CD4-positive, alpha-beta T cell (primary cell): ENCODE measurements at regions not wholly inside any gene's neighbourhood (a gene's known extent, or its start where the extent isn't known, plus 50 kb on each side); places are given as distances from the start of the nearest gene placed in this dataset.
A peak's percentile ranks its signal among the peaks of the same experiment; 100 is the strongest.

Experiments used
- ATAC-seq: fragments of 200-7000 bp; cut with Tn5 transposase; one replicate; pipeline ENCODE4 v1.10.0; 2022; ENCODE audit warnings: mild to moderate bottlenecking; ENCODE audit not compliant: poor library complexity
- CTCF ChIA-PET: fragments of 350-600 bp; sonication (Branson Sonifier 250); formaldehyde crosslinking; loops from one replicate; lab custom pipeline; 2021; ENCODE audit warnings: antibody characterized with exemption, inconsistent platforms; lab: Charles Lee
- POLR2A ChIA-PET: fragments of 350-600 bp; sonication (Branson Sonifier 250); formaldehyde crosslinking; loops from one replicate; lab custom pipeline; 2021; ENCODE audit warnings: antibody characterized with exemption, inconsistent platforms; lab: Charles Lee
- DNase-seq, 14 experiments: peaks; one replicate each; pipeline ENCODE4 v3.0.0-alpha.2; 2013 to 2020; ENCODE audit warnings: mixed read lengths in 2 of 14
- H3K27ac ChIP-seq, 2 donors: one replicate each; pipeline versions ENCODE4 v1.5.1 to v1.7.0; 2013; ENCODE audit warnings: low read length in 2 of 2, low read depth in 1 of 2, mild to moderate bottlenecking in 1 of 2
- H3K27me3 ChIP-seq, 2 experiments: 1 replicate in 1 of 2; 2 replicates in 1 of 2; pipeline versions ENCODE4 v1.6.1 to v1.7.0; 2013; ENCODE audit warnings: low read length in 2 of 2, control low read depth in 1 of 2, mild to moderate bottlenecking in 1 of 2, moderate library complexity in 1 of 2; ENCODE audit not compliant: insufficient read depth in 2 of 2, control insufficient read depth in 1 of 2
- H3K36me3 ChIP-seq: one replicate; pipeline ENCODE4 v1.6.1; 2013; ENCODE audit warnings: low read length, control low read depth; ENCODE audit not compliant: insufficient read depth
- H3K4me1 ChIP-seq: one replicate; pipeline ENCODE4 v1.6.1; 2013; ENCODE audit warnings: low read length, control low read depth; ENCODE audit not compliant: insufficient read depth
- H3K4me3 ChIP-seq: one replicate; pipeline ENCODE4 v1.5.1; 2013; ENCODE audit warnings: mild to moderate bottlenecking, low read length, moderate library complexity
- H3K9me3 ChIP-seq, 2 experiments: 1 replicate in 1 of 2; 2 replicates in 1 of 2; pipeline versions ENCODE4 v1.6.1 to v1.7.0; 2013; ENCODE audit warnings: low read length in 2 of 2, mild to moderate bottlenecking in 2 of 2, control low read depth in 1 of 2, moderate library complexity in 1 of 2; ENCODE audit not compliant: control insufficient read depth in 1 of 2, insufficient read depth in 1 of 2
- H3K27ac Mint-ChIP-seq: one replicate; pipeline ENCODE4 v1.8.0; 2020; ENCODE audit warnings: mixed read lengths
- H3K27me3 Mint-ChIP-seq: one replicate; pipeline ENCODE4 v1.8.0; 2021; ENCODE audit warnings: mixed read lengths
- H3K36me3 Mint-ChIP-seq: one replicate; pipeline ENCODE4 v1.8.0; 2021; ENCODE audit warnings: low read depth, mixed read lengths
- H3K4me1 Mint-ChIP-seq: one replicate; pipeline ENCODE4 v1.8.0; 2021; ENCODE audit warnings: low read depth, mixed read lengths
- H3K4me3 Mint-ChIP-seq: one replicate; pipeline ENCODE4 v1.8.0; 2020; ENCODE audit warnings: mild to moderate bottlenecking, mixed read lengths
- H3K9me3 Mint-ChIP-seq: one replicate; pipeline ENCODE4 v1.8.0; 2020; ENCODE audit warnings: mixed read lengths
- intact Hi-C, 2 experiments: fragments of 100-400 bp; cut with DNase I in 1 of 2; cut with micrococcal nuclease in 1 of 2; formaldehyde crosslinking; loops; one replicate each; pipeline versions ENCODE4 v1.15.1 to v1.9.0; 2023 to 2025; cut with DNase I, micrococcal nuclease
- TF ChIP-seq, protein P1 (sequence below): fragments of 200-600 bp; IDR thresholded peaks from one replicate; pipeline ENCODE4 v1.8.0; 2022; ENCODE audit warnings: antibody characterized with exemption, mild to moderate bottlenecking

DNA sequence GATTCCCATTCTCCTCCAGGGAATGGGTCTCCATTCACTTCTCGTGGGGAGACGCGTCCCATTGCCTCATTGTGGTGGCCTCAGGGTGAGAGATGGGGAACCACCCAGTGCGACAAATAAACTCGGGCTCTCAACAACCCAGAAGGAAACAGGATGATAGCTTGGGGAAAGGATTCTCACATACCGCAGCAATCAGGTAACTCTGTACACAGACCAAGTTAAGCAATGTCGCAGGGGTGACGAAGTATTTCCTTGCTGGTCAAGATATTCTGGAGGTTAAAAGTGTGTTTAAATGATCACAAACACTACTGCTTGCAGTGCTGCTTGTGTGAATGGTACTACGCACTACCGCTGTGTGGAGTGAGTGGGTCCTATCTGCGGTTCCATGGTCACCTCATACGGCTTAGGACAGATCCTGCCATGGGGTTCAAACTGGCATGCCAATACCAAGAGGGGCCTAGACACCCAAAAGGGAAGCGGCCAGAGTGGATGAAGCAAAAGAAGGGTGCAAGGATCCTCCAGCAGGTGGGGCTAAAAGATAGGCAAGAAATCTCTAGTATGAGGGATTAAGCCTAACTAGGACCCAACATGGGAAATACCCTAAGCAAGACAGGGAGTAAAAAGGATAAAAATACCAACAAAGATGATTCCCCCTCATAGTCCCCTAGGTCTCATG, 143.8 kb upstream of the TMEM106B start:
- Histone ChIP-seq H3K27me3 (no peaks in the 10 kb centered on the region), H3K4me1 (no peaks in the 10 kb centered on the region), H3K27ac (no peak overlapping the region), H3K36me3 (no peaks in the 10 kb centered on the region), H3K9me3 (no peaks in the 10 kb centered on the region), H3K4me3 (no peak overlapping the region)
- H3K27ac Mint-ChIP-seq: no peak overlapping the region
- no peaks in the 10 kb centered on the region for H3K36me3 Mint-ChIP-seq
- CTCF ChIA-PET: interaction anchor here (1.5 kb wide), 1 partner anchor 255 kb away, joined by 7 read pairs; no protein-coding TSS in a partner anchor
- H3K4me1 Mint-ChIP-seq: no peaks in the 10 kb centered on the region
- POLR2A ChIA-PET: no interaction called here
- DNase-seq (peak; percentile 23 to 79 (median 46)), ATAC-seq (peak; percentile 64)
- TF ChIP-seq, protein P1, sequence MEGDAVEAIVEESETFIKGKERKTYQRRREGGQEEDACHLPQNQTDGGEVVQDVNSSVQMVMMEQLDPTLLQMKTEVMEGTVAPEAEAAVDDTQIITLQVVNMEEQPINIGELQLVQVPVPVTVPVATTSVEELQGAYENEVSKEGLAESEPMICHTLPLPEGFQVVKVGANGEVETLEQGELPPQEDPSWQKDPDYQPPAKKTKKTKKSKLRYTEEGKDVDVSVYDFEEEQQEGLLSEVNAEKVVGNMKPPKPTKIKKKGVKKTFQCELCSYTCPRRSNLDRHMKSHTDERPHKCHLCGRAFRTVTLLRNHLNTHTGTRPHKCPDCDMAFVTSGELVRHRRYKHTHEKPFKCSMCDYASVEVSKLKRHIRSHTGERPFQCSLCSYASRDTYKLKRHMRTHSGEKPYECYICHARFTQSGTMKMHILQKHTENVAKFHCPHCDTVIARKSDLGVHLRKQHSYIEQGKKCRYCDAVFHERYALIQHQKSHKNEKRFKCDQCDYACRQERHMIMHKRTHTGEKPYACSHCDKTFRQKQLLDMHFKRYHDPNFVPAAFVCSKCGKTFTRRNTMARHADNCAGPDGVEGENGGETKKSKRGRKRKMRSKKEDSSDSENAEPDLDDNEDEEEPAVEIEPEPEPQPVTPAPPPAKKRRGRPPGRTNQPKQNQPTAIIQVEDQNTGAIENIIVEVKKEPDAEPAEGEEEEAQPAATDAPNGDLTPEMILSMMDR: peak; percentile 79
- H3K9me3 Mint-ChIP-seq: no peaks in the 10 kb centered on the region
- intact Hi-C loops: loop anchor here (1.0 to 5.0 kb wide), 5 partner anchors 145 to 424 kb away; partner anchors contain the start of gene TMEM106B (in 1 of the 2)
- no peak overlapping the region for H3K4me3 Mint-ChIP-seq
- no peaks in the 10 kb centered on the region for H3K27me3 Mint-ChIP-seq

DNA sequence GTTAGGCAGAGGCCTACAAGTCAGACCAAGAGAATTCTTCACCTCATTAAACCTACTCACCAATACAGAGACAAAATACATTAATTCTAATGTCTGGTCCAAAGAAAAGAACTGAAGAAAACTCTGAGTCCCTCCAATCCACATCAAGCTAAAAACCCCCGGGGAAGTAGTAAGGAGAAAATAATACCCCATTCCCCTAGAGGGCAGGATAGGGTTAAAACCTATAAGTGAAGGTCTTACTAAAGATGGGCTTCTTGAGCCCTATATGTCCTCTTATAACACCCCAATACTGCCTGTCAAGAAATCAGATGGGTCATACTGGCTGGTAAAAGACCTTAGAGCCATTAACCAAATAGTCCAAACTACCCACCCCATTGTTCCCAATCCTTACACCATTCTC, 141.3 kb upstream of the TMEM106B start:
- Histone ChIP-seq H3K4me1 (no peaks in the 10 kb centered on the region), H3K9me3 (peaks cover 0 to 5% of the 10 kb centered on the region in 2 experiments), H3K36me3 (no peaks in the 10 kb centered on the region), H3K4me3 (no peak overlapping the region), H3K27me3 (no peaks in the 10 kb centered on the region), H3K27ac (no peak overlapping the region)
- Mint-ChIP-seq H3K27me3 (no peaks in the 10 kb centered on the region), H3K9me3 (peaks cover 2% of the 10 kb centered on the region), H3K36me3 (no peaks in the 10 kb centered on the region), H3K27ac (no peak overlapping the region), H3K4me1 (no peaks in the 10 kb centered on the region), H3K4me3 (no peak overlapping the region)
- CTCF ChIA-PET: no interaction called here
- POLR2A ChIA-PET: no interaction called here
- TF ChIP-seq, protein P1: no peak
- intact Hi-C loops: loop anchor here in 1 of 2 experiments (5.0 kb wide), 1 partner anchor 143 kb away; the partner anchor contains the start of gene TMEM106B
- ATAC-seq (no peak), DNase-seq (no peak)

DNA sequence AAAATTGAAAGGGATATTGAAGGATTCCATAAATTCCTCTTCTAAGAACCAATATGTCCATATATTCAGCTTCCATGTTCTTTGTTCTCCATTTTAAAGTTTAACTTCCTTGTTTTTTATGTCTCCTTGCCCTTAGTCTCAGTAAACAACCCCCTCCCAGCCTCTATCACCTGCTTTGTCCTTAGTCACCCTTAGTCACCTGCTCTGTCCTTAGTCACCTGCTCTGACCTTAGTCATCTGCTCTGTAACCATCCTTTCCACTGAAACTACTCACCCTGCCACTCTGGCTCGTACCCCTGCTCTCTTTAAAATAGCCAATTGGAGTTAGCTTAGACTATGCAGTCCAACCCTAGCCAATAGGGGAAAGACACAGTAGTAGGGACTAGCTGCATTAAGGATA, 136.2 kb upstream of the TMEM106B start:
- ATAC-seq: no peak
- no peaks in the 10 kb centered on the region for H3K36me3 Mint-ChIP-seq
- no peaks in the 10 kb centered on the region for H3K4me1 Mint-ChIP-seq
- Histone ChIP-seq H3K36me3 (no peaks in the 10 kb centered on the region), H3K4me3 (no peak overlapping the region), H3K9me3 (peaks cover 8 to 18% of the 10 kb centered on the region in 2 experiments), H3K27me3 (no peaks in the 10 kb centered on the region), H3K4me1 (no peaks in the 10 kb centered on the region), H3K27ac (no peak overlapping the region)
- H3K27me3 Mint-ChIP-seq: no peaks in the 10 kb centered on the region
- no peak for DNase-seq
- intact Hi-C loops: no loop called here
- ChIA-PET CTCF (no interaction called here), POLR2A (interaction anchor here (0.5 kb wide), 1 partner anchor 50 kb away, joined by 3 read pairs; no protein-coding TSS in a partner anchor)
- H3K27ac Mint-ChIP-seq: no peak overlapping the region
- TF ChIP-seq, protein P1: no peak
- peaks cover 11% of the 10 kb centered on the region for H3K9me3 Mint-ChIP-seq
- H3K4me3 Mint-ChIP-seq: no peak overlapping the region
